Astrocyte of the cerebellum (primary cell): ENCODE measurements at regions not wholly inside any gene's neighbourhood (a gene's known extent, or its start where the extent isn't known, plus 50 kb on each side); places are given as distances from the start of the nearest gene placed in this dataset.

Experiments used
- DNase-seq: peaks from one replicate; pipeline ENCODE4 v3.0.0-alpha.2; 2011; ENCODE audit warnings: low read depth
- H3K4me3 ChIP-seq: 2 replicates; pipeline ENCODE4 v1.5.1; 2011; ENCODE audit warnings: mild to moderate bottlenecking, low read depth, low read length, moderate library complexity
- in situ Hi-C: cut with HindIII; loops from 2 replicates; pipeline ENCODE4 v1.10.0; 2017; ENCODE audit warnings: low sequenced_read_pairs
- TF ChIP-seq, protein P1 (sequence below): IDR thresholded peaks from 2 replicates; pipeline ENCODE4 v1.5.1; 2012; ENCODE audit warnings: low read length, low read depth, moderate library complexity, mild to moderate bottlenecking; ENCODE audit errors: missing control alignments

DNA sequence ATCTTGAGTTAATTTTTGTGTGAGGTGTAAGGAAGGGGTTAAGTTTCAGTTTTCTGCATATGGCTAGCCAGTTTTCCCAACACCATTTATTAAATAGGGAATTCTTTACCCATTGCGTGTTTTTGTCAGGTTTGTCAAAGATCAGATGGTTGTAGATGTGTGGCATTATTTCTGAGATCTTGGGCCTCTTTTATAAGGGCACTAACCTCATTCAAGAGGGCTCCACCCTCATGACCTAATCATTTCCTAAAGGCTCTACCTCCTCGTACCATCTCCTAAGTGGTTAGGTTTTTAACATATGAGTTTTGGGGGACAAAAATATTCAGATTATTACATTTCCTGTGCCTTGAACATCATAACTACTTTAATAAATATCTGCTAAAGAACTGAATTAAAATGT lies 510.9 kb downstream of the UTRN start:
- DNase-seq, result no peak
- TF ChIP-seq, protein P1, sequence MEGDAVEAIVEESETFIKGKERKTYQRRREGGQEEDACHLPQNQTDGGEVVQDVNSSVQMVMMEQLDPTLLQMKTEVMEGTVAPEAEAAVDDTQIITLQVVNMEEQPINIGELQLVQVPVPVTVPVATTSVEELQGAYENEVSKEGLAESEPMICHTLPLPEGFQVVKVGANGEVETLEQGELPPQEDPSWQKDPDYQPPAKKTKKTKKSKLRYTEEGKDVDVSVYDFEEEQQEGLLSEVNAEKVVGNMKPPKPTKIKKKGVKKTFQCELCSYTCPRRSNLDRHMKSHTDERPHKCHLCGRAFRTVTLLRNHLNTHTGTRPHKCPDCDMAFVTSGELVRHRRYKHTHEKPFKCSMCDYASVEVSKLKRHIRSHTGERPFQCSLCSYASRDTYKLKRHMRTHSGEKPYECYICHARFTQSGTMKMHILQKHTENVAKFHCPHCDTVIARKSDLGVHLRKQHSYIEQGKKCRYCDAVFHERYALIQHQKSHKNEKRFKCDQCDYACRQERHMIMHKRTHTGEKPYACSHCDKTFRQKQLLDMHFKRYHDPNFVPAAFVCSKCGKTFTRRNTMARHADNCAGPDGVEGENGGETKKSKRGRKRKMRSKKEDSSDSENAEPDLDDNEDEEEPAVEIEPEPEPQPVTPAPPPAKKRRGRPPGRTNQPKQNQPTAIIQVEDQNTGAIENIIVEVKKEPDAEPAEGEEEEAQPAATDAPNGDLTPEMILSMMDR, result no peak
- in situ Hi-C loops, result no loop called here
- no peak overlapping the region for H3K4me3 ChIP-seq

DNA sequence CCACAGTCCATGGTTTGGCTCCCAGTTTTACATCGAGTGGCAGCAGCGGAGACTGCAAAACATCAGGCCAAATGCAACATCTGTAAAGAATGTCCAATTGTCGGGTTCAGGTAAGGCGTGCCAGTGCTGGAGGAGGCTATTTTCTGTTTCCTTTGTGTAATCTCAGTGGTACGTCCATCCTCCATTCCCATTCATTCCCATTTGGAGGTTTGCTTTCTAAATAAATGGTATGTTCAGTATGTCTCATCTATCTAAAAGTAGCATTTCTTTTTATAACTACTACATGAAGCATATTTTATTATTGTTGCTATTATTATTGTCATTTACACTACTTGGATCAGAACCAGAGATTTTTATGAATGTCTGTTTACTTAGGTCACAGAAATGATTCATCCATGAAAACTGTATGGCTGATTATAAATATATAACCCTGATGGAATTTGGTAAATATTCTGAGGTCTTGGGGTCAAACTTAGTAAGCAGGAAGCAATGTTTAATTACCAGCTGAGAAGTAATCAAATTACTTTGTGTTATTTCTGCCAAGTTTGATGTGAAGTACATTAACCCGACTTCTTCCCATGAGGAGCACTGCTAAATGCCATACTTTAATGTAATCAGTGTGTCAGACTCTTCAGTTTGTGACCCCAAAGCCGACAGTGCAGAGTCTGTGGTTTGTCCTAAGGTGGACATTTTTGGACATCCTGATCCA lies 512.9 kb downstream of the UTRN start:
- peak; percentile 13 for DNase-seq
- H3K4me3 ChIP-seq, result no peak overlapping the region
- TF ChIP-seq, protein P1, result no peak
- in situ Hi-C loops, result no loop called here

DNA sequence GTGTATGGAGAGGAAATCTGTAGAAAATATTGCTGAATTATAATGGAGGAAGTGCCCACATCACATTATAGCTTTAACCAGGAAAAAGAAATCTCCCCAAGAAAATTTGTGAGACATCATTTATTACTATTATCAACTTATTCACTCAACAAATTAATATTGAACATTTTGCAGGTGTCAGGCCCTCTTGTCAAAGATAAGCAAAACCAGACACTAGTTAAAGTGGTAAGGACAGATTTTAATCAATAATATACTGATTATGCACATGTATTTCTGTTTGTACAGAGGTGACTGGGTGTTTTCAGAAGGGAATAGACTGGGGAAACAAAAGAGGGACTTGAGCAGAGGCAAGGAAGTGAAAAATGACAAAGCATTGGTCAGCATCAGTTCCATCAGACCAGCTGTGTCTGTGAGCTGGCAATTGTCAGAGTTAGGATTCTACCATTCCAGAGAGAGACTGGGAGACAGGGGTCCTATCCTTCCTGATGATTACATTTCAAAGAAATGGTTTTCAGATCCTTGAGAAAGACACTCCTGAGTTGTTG lies 519.2 kb downstream of the UTRN start:
- H3K4me3 ChIP-seq, result no peak overlapping the region
- TF ChIP-seq, protein P1, result no peak
- in situ Hi-C loops, result no loop called here
- DNase-seq, result no peak

DNA sequence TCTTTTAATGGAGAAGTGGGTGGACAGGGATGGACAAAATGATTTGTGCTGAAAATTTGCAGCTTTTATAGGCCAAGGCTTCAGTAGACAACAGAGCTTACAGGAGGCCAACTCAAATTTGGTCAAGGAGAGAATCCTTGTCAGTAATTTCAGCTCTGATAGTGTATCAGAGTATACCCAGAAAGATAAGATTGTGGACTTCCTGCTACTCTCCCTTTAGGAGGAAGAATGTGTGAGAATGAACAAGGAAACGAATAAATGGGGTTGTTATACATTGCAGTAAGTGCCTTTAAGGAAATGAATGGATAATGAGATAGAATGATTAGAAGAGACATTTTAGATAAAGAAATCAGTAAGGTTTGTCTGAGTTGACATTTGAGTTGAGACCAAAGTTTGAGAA lies 519.9 kb downstream of the UTRN start:
- TF ChIP-seq, protein P1, result no peak
- no peak for DNase-seq
- in situ Hi-C loops, result no loop called here
- H3K4me3 ChIP-seq, result no peak overlapping the region

DNA sequence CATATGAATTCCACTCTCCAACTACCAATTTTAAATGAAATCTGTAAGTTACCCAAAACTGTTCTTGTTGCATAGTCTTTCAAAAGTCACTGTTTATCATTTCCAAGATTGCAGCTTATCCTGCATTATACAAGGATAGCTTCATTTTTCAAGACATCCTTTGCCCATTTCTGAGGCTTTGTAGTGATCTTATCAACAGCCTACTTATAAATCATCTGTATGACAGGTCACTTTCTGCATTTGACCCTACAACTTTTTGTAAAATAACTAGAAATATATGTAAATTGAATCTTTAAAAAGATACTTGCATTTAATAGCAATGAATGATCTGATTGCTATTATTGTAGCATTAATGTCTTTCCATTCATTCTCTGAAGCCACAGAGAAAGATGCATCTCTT lies 521.1 kb downstream of the UTRN start:
- in situ Hi-C loops, result no loop called here
- no peak for DNase-seq
- no peak overlapping the region for H3K4me3 ChIP-seq
- TF ChIP-seq, protein P1, result no peak

DNA sequence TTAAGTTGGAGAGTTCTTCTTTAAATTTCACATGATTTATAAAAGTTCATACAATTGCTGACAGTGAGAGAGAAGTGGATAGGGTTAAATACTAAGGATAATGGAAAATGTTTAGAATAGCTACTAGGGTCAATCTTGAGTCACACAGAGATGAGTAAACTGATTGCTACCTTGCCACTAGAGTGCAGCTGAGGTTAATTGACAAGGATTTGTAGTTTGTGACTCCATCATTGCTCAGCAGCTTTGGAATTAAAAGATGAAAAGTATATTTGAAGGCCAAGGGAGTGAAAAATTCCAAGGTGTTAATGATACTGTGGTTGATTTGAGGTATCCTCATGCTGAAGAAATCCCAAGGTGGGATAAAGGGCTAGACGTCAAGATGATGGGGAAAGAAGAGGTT lies 524.0 kb downstream of the UTRN start:
- no peak overlapping the region for H3K4me3 ChIP-seq
- TF ChIP-seq, protein P1, result no peak
- in situ Hi-C loops, result no loop called here
- DNase-seq, result no peak
